IPS-15b (cell line): ENCODE measurements at regions not wholly inside any gene's neighbourhood (a gene's known extent, or its start where the extent isn't known, plus 50 kb on each side); places are given as distances from the start of the nearest gene placed in this dataset.
"Not testable (repeated sequence)": the region's sequence is repeated elsewhere in the genome, so short reads cannot be mapped to it uniquely, and the experiment has no call there.

Experiments
- H3K27me3 ChIP-seq: one replicate; pipeline ENCODE4 v1.6.1; 2013; ENCODE audit warnings: low read length; ENCODE audit not compliant: control insufficient read depth, insufficient read depth
- H3K36me3 ChIP-seq: one replicate; pipeline ENCODE4 v1.6.1; 2013; ENCODE audit warnings: low read length; ENCODE audit not compliant: control insufficient read depth, insufficient read depth
- H3K4me1 ChIP-seq: one replicate; pipeline ENCODE4 v1.6.1; 2013; ENCODE audit warnings: mild to moderate bottlenecking, low read length; ENCODE audit not compliant: control insufficient read depth, insufficient read depth
- H3K4me3 ChIP-seq: one replicate; pipeline ENCODE4 v1.5.1; 2013; ENCODE audit warnings: low read depth, low read length
- H3K9ac ChIP-seq: one replicate; pipeline ENCODE4 v1.6.1; 2013; ENCODE audit warnings: low read depth, mild to moderate bottlenecking, low read length
- H3K9me3 ChIP-seq: one replicate; pipeline ENCODE4 v1.6.1; 2013; ENCODE audit warnings: mild to moderate bottlenecking, low read length; ENCODE audit not compliant: control insufficient read depth, insufficient read depth

GRCh38 chr13:64077132-64077835 lies 2661.6 kb upstream of the PCDH20 start:
- not testable (repeated sequence) for H3K9me3 ChIP-seq, H3K4me1 ChIP-seq, H3K27me3 ChIP-seq, H3K4me3 ChIP-seq, H3K9ac ChIP-seq, H3K36me3 ChIP-seq

DNA sequence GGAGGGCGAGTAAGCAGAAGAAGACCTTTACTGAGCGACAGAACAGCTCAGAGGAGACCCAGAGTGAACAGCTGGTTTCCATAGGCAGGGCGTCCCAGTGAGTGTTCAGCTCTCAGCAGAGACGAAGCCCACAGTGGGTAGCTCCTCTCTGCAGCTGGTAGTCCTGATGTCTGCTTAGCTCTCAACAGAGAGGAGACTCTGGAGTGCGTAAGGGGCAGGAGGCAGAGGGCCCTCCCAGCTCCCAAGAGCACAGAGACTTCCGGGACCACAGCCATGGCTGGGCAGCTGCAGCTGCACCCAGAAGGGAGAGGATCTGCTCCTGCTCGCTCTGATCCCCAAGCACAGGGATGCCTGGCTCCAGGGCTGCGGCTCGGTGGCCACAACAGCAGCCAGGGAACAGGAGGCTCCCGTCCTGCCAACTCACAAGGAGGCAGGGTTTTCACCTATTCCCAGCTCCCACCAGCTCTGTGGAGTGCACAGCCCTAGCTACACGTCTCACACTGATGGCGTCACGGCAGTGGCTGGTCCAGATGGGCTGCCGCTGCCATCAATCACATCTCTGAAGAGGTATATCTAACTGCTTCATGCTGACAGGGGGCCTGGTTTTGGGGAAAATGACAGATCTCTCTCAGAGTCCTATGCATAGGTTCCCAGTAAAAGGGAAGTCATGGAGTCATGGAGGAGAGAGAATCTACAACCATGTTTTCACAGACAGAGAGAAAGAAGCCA lies 2660.1 kb upstream of the PCDH20 start:
- Histone ChIP-seq H3K4me1 (no peaks in the 10 kb centered on the region), H3K27me3 (no peaks in the 10 kb centered on the region), H3K9me3 (no peaks in the 10 kb centered on the region), H3K9ac (no peak overlapping the region), H3K4me3 (no peak overlapping the region), H3K36me3 (no peaks in the 10 kb centered on the region)

GRCh38 chr13:64074971-64075474 lies 2659.4 kb upstream of the PCDH20 start:
- no peaks in the 10 kb centered on the region for H3K4me1 ChIP-seq
- H3K4me3 ChIP-seq: no peak overlapping the region
- no peaks in the 10 kb centered on the region for H3K36me3 ChIP-seq
- H3K9me3 ChIP-seq: no peaks in the 10 kb centered on the region
- H3K9ac ChIP-seq: no peak overlapping the region
- no peaks in the 10 kb centered on the region for H3K27me3 ChIP-seq

DNA sequence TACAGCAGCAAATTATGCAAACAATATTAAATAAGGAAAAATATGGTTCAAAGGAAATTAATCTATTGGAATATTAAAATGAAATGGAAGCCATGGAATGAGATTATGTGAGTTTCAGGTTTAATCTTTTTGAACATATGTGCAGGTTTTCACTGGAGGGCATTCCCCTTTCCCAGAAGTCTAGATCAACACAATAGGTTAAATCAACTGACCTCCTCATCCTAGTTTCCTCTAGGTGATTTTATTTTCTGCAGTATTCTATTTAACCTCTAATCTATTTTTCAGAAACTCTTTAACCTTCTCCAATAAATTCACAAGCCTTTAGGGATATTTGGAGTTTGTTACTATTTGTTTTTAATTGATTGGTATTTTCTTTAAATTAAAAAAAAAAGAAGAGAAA lies 2657.6 kb upstream of the PCDH20 start:
- H3K9ac ChIP-seq: no peak overlapping the region

GRCh38 chr13:64071352-64071751 lies 2655.7 kb upstream of the PCDH20 start:
- H3K4me1 ChIP-seq: no peaks in the 10 kb centered on the region
- H3K27me3 ChIP-seq: no peaks in the 10 kb centered on the region

More for the DNA sequence above, 2657.6 kb upstream of the PCDH20 start:
- H3K4me1 ChIP-seq: no peaks in the 10 kb centered on the region
- no peaks in the 10 kb centered on the region for H3K9me3 ChIP-seq
- H3K27me3 ChIP-seq: no peaks in the 10 kb centered on the region
- H3K4me3 ChIP-seq: no peak overlapping the region
- no peaks in the 10 kb centered on the region for H3K36me3 ChIP-seq

DNA sequence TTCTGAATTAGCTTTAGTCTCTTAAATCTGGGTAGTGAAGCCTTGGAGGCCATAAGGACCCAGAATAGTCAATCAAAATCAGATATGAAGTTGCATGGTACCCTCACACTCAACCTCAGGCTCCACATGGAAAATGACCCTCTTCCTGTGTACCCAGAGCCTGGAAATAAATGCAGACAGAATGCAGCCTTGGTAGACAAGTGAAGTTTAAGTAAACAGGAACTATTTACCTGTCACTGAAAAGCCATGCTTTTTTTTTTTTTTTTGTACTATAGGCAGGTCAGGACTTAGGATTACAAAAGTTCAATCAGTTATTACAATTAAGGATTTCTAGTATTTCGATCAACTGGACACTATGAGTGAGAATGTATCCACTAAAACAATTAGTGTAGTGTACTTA lies 2654.2 kb upstream of the PCDH20 start:
- Histone ChIP-seq H3K9me3 (no peaks in the 10 kb centered on the region), H3K4me3 (no peak overlapping the region), H3K4me1 (no peaks in the 10 kb centered on the region), H3K36me3 (no peaks in the 10 kb centered on the region), H3K9ac (no peak overlapping the region), H3K27me3 (no peaks in the 10 kb centered on the region)

More at GRCh38 chr13:64071352-64071751, 2655.7 kb upstream of the PCDH20 start:
- Histone ChIP-seq H3K9ac (no peak overlapping the region), H3K4me3 (no peak overlapping the region), H3K9me3 (no peaks in the 10 kb centered on the region), H3K36me3 (no peaks in the 10 kb centered on the region)

DNA sequence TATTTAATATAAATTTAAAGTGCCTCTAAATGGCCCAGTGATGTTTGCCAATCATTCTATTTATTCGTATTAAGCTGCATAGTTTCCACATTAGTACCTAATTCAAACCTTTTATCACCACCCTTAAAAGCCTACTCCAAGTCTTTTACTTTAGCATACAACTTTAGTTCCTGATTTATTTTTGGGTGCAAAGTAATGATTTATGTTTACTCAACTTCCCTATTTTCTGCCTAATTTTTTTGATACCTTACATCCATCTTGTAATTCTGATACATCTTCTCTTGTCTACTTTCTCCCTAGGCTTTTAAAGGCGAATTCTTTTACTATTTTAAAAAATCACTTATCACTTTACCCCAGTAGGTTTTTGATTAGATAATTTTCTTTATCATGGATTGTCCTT lies 2651.1 kb upstream of the PCDH20 start:
- no peaks in the 10 kb centered on the region for H3K9me3 ChIP-seq
- no peaks in the 10 kb centered on the region for H3K4me1 ChIP-seq
- no peaks in the 10 kb centered on the region for H3K27me3 ChIP-seq
- no peak overlapping the region for H3K9ac ChIP-seq
- H3K36me3 ChIP-seq: no peaks in the 10 kb centered on the region
- H3K4me3 ChIP-seq: no peak overlapping the region

DNA sequence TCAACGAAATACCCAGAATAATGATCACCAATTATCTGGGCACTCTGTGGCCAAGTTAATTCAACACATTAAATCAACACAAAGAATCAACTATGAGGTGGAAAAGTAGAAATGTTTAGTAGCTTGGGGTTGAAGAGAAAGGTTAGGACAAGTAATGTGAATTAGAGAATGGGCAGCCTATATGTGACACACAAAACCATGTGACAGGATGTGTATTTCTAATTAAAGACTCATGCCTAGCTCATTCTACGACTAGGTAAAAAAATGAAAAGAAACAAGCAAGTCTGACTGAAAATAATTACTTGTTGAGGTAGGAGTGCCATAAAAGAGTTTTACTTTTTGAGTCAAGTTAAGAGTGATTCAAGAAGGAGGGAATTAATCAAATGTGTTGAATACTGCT lies 2646.0 kb upstream of the PCDH20 start:
- Histone ChIP-seq H3K4me1 (no peaks in the 10 kb centered on the region), H3K27me3 (no peaks in the 10 kb centered on the region), H3K4me3 (no peak overlapping the region), H3K9ac (no peak overlapping the region), H3K36me3 (no peaks in the 10 kb centered on the region), H3K9me3 (no peaks in the 10 kb centered on the region)

- Histone ChIP-seq H3K4me3 (no peak overlapping the region), H3K9me3 (no peaks in the 10 kb centered on the region), H3K36me3 (no peaks in the 10 kb centered on the region), H3K27me3 (no peaks in the 10 kb centered on the region), H3K4me1 (no peaks in the 10 kb centered on the region), H3K9ac (no peak overlapping the region)
These were observed 2641.8 kb upstream of the PCDH20 start for GRCh38 chr13:64057372-64058020.

DNA sequence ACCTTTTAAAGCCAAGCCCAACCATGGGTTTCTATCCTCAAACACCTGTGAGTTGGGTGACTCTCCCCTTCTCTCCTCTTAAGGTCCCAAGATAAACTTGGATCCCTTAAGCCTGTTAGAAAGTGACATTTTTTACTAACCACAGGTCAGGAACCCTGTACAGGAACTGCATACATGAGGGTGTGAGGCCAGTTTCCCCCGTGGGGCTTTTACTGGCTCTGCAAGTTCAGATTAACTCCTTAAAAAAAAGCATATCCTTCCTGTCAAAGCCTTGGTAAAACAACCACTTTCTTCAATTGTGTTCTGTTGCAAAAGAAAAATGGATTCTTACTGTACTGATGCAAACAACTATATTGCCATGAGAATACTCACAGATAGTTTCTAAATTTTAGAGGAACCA lies 2638.7 kb upstream of the PCDH20 start:
- no peak overlapping the region for H3K4me3 ChIP-seq
- no peaks in the 10 kb centered on the region for H3K36me3 ChIP-seq
- H3K4me1 ChIP-seq: no peaks in the 10 kb centered on the region
- no peaks in the 10 kb centered on the region for H3K27me3 ChIP-seq
- H3K9ac ChIP-seq: no peak overlapping the region
- H3K9me3 ChIP-seq: no peaks in the 10 kb centered on the region

DNA sequence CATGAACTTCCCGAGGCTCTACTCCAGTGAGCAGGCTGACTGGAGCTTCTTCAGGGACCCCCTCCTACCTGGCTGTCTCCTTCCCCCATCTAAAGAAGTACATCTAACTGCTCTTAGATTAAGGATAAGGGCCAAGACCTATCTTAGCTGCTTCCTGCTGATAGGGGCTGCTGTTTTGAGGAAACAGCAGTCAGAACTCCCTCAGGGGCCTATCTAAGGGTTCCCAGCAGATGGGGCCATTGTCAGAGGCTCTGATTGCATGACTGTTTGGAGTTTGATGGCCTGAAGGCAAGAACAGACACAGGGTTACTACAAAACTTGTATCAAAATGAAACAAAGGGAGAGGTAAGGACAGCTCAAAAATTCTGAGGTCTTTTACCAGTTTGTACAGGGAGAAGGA lies 2636.9 kb upstream of the PCDH20 start:
- Histone ChIP-seq H3K9ac (no peak overlapping the region), H3K9me3 (no peaks in the 10 kb centered on the region), H3K4me3 (no peak overlapping the region), H3K4me1 (no peaks in the 10 kb centered on the region), H3K27me3 (no peaks in the 10 kb centered on the region), H3K36me3 (no peaks in the 10 kb centered on the region)

DNA sequence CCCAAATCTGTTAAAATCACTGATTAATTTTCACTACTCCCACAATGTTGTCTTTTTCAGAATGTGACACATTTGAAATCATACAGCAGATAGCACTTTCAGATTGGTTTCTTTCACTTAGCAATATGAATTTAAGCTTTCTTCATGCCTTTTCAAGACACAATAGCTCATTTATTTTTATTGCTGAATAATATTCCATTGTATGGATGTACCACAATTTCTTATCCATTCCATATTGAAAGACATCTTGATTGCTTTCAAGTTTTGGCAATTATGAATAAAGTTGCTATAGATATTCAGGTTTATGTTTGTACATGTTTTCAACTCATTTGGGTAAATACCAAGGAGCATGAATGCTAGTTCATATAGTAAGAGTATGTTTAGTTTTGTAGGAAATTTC lies 2635.6 kb upstream of the PCDH20 start:
- Histone ChIP-seq H3K9me3 (no peaks in the 10 kb centered on the region), H3K36me3 (no peaks in the 10 kb centered on the region), H3K4me3 (no peak overlapping the region), H3K27me3 (no peaks in the 10 kb centered on the region), H3K9ac (no peak overlapping the region), H3K4me1 (no peaks in the 10 kb centered on the region)
